Thoracic aorta (tissue), 2 donors: ENCODE measurements at regions not wholly inside any gene's neighbourhood (a gene's known extent, or its start where the extent isn't known, plus 50 kb on each side); places are given as distances from the start of the nearest gene placed in this dataset.

ENCODE experiments used
- ATAC-seq: fragments of 150-250 bp; one replicate; pipeline ENCODE4 v1.8.0; 2017; ENCODE audit warnings: low read depth; ENCODE audit not compliant: insufficient number of reproducible peaks, low FRiP score
- DNase-seq: peaks from one replicate; pipeline ENCODE4 v3.0.0-alpha.2; 2020; ENCODE audit warnings: low spot score
- H3K27ac ChIP-seq, 2 donors: fragments of 200-600 bp; sonication (generic); 1 replicate in 1 of 2; 2 replicates in 1 of 2; pipeline ENCODE4 v1.5.1; 2016; ENCODE audit warnings: mild to moderate bottlenecking in 2 of 2, moderate library complexity in 2 of 2
- H3K27me3 ChIP-seq: fragments of 200-600 bp; sonication (generic); replicated peaks from 2 replicates; pipeline ENCODE4 v1.6.0; 2016; ENCODE audit warnings: mild to moderate bottlenecking; ENCODE audit not compliant: insufficient read depth
- H3K36me3 ChIP-seq: fragments of 200-600 bp; sonication (generic); one replicate; pipeline ENCODE4 v1.5.1; 2016
- H3K4me1 ChIP-seq, 2 donors: fragments of 200-600 bp; sonication (generic); 1 replicate in 1 of 2; 2 replicates in 1 of 2; pipeline versions ENCODE4 v1.5.1 to v1.6.0; 2016; ENCODE audit warnings: low read depth in 2 of 2, mild to moderate bottlenecking in 1 of 2; ENCODE audit not compliant: control insufficient read depth in 1 of 2
- H3K4me3 ChIP-seq: fragments of 200-600 bp; sonication (generic); 2 replicates; pipeline ENCODE4 v1.5.1; 2016; ENCODE audit warnings: mild to moderate bottlenecking
- H3K9me3 ChIP-seq: fragments of 200-600 bp; sonication (generic); 2 replicates; pipeline ENCODE4 v1.5.1; 2016
- CTCF ChIP-seq: fragments of 200-600 bp; sonication (generic); IDR thresholded peaks from one replicate; pipeline ENCODE4 v1.5.1; 2019; ENCODE audit warnings: antibody characterized with exemption

GRCh38 chr21:43306391-43306790, 120.5 kb downstream of the SIK1 start:
- Histone ChIP-seq H3K4me3 (no peak overlapping the region), H3K27me3 (no peaks in the 10 kb centered on the region), H3K36me3 (no peaks in the 10 kb centered on the region), H3K9me3 (no peaks in the 10 kb centered on the region), H3K4me1 (no peaks in the 10 kb centered on the region), H3K27ac (no peak overlapping the region)
- TF ChIP-seq CTCF: no peak
- no peak for DNase-seq
- ATAC-seq: no peak

GRCh38 chr21:43305811-43306311, 121.1 kb downstream of the SIK1 start:
- Histone ChIP-seq H3K36me3 (no peaks in the 10 kb centered on the region), H3K27me3 (no peaks in the 10 kb centered on the region), H3K27ac (no peak overlapping the region), H3K9me3 (no peaks in the 10 kb centered on the region), H3K4me1 (no peaks in the 10 kb centered on the region), H3K4me3 (no peak overlapping the region)
- ATAC-seq (no peak), DNase-seq (no peak)
- TF ChIP-seq CTCF: no peak

GRCh38 chr21:43305336-43305665, 121.6 kb downstream of the SIK1 start:
- no peaks in the 10 kb centered on the region for H3K9me3 ChIP-seq
- TF ChIP-seq CTCF: no peak
- no peak for ATAC-seq
- H3K36me3 ChIP-seq: no peaks in the 10 kb centered on the region
- H3K27me3 ChIP-seq: no peaks in the 10 kb centered on the region
- H3K4me1 ChIP-seq: no peaks in the 10 kb centered on the region
- DNase-seq: no peak
- no peak overlapping the region for H3K4me3 ChIP-seq
- H3K27ac ChIP-seq: no peak overlapping the region

- no peak for ATAC-seq
- no peak overlapping the region for H3K4me3 ChIP-seq
- no peaks in the 10 kb centered on the region for H3K27me3 ChIP-seq
These were observed 122.2 kb downstream of the SIK1 start for GRCh38 chr21:43304621-43305335.

GRCh38 chr21:43304206-43304605, 122.7 kb downstream of the SIK1 start:
- DNase-seq (no peak), ATAC-seq (no peak)
- Histone ChIP-seq H3K4me3 (no peak overlapping the region), H3K27ac (no peak overlapping the region), H3K4me1 (no peaks in the 10 kb centered on the region), H3K27me3 (no peaks in the 10 kb centered on the region), H3K9me3 (no peaks in the 10 kb centered on the region), H3K36me3 (no peaks in the 10 kb centered on the region)
- no peak for TF ChIP-seq CTCF

More at GRCh38 chr21:43304621-43305335, 122.2 kb downstream of the SIK1 start:
- Histone ChIP-seq H3K27ac (no peak overlapping the region), H3K9me3 (no peaks in the 10 kb centered on the region), H3K36me3 (no peaks in the 10 kb centered on the region), H3K4me1 (no peaks in the 10 kb centered on the region)
- TF ChIP-seq CTCF: no peak
- no peak for DNase-seq
